ENCODE measurements at regions not wholly inside any gene's neighbourhood (a gene's known extent, or its start where the extent isn't known, plus 50 kb on each side); places are given as distances from the start of the nearest gene placed in this dataset.

DNA sequence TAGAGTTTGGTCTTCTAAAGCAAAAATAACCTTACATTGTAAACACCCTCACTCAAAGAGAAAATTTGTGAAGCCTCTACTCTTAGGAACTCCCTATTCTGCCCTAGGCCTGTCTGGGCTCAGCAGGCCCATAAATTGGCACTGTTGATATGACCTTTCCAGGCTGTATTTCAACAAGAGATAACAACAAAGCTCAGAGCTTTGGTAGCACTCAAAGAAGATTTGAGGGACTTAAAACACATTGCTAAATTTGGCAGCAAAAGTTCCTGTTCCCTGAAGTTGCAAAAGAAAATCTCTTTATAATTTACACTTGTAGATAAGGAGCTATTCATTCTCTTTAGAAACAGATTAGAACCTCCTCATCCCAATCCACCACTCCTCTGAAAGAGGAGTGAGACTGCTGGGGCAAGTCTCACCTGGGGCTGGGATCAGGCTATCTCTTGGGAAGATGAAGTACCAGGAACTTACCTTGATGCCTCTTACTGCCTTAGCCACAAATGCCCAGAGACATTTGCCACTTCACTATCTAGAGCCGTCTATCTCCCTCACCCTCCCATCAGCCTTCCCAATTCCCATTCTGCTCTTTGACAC, 110.4 kb upstream of the AKIP1 start:
- no peak for DNase-seq

DNA sequence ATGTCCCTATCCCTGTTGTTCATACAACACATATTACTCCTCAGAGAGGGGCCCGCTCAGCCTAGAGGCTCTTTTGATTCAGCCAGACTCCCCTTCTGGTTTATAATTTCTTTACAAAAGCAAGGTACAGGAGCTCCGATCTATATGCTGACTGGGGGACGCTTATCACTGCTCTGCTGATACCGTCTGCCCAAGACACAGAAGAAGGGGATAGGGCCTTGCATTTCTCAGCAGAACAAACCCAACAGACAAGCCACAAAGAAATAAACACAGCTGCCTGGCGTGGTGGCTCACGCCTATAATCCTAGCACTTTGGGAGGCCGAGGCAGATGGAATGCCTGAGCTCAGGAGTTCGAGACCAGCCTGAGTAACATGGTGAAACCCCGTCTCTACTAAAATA, 109.9 kb upstream of the AKIP1 start:
- DNase-seq: no peak

DNA sequence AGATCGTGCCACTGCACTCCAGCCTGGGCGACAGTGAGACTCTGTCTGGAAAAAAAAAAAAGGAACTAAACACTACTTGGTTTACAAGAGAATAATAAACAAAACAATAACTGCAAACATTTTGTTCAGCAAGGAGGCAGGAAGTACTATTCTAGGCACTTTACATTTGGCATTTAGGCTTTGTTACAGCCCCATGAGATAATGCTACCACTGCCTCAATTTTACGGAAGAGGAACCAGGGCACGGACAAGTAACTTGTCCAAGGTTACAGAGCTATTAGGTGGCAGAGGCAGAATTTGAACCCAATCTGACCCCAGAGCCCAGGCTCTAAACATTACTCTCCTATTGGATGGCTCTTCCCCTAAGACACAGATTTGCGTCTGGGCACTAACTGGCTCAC, 108.7 kb upstream of the AKIP1 start:
- DNase-seq: no peak

DNA sequence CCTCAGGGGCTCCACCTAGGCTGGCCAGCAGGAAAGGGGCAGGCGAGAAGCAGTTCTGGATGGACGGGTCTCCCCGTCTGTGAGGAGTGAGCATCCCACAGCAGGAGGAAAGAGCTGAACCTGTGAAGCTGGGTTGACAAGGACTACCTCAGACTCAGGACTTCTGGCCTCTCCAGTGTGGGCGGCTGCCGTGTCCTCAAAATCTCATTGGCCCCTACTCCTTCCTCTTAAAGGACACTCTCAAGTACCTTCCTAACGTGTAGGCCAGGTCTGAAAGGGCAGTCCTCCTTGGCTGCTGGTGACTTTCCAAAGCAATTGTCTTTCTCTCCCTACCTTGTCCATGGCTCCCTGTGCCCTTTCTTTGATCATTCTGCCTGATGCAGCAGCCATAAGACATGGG, 107.0 kb upstream of the AKIP1 start:
- no peak for DNase-seq

DNA sequence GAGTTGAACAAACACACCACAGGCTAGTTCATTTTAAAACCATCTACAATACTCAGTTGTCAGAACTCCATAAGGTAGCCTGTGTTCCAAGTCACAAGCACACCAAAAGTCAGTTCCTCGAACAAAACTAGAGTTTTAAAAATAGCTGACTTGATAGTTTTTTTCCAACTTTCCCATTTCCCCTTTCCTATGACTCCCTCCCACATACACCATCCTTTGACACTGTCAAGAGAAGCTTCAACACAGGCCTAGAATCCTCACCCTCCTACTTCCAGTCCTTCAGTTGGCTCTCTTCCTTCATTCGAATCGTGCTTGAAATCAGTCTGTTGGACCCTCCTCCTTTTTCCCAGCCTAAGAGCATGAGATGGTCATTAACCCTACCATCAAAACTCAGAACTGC, 105.7 kb upstream of the AKIP1 start:
- no peak for DNase-seq

DNA sequence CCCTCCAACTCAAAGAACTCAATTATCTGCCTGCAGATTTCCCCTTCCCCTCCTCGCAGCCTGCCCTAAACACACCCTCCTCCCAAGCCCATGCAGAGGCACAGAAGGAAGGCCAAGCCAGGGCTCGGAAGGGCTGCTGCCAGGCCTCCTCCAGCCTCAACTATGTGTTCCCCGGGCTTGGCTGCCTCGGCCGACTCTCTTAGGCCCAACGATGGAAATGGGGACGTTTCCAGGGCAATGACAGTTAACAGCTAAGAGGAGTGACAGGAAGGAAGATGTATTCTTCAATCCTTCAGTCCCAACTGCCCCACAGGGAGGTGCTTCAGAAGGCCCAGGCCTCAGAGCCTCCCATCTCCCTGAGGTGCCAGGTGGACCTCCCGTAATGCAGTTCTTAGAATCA, 104.0 kb upstream of the AKIP1 start:
- DNase-seq: no peak

DNA sequence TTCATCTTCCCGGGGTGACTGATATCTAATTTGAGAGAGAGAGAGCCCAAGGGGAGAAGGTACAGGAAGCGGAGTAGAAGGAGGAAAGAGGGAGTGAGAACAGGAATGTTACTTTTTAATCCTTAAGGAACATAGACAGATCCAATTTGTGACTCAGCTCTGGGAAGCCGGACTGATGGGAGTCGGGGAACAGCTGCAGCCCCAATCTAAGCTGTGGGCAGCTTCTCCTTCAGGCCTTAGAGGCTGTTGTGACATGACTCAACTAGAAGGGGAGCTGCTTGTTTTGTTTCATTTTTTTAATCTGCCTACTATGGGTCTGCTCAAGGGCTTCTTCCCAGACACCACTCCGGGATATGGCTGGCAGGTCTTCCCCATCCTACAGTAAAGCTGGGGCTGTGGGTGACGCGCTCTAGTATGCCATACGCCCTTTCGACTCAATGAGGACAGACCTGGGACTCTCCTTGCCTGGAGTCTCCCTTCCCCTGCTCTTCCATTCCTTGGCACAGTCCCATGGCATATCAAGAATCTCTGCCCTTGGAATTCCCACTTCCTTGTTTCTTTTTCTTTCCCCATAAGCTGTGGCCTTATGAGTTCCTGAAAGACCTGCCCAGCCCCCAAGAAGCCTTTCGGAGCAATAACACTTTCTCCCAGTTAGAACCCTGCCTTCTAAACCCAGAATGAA, 103.3 kb upstream of the AKIP1 start:
- no peak for DNase-seq

DNA sequence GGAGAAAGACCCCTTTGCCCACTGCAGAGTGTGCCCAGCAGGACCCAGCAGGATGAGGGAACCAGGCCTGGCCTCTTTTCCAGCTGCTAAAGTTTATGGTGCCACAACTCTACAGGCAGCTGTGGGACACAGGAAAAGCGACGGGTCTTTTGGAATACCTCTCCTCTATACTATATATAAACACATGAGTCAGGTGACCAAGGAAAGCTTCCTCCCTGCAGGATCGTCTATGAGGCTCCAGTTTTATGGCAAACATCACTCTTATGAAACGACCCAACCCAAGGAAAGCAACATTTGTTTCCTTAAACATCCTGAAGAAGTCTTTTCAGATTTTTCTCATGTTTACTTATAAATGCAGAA, 102.8 kb upstream of the AKIP1 start:
- DNase-seq: no peak

DNA sequence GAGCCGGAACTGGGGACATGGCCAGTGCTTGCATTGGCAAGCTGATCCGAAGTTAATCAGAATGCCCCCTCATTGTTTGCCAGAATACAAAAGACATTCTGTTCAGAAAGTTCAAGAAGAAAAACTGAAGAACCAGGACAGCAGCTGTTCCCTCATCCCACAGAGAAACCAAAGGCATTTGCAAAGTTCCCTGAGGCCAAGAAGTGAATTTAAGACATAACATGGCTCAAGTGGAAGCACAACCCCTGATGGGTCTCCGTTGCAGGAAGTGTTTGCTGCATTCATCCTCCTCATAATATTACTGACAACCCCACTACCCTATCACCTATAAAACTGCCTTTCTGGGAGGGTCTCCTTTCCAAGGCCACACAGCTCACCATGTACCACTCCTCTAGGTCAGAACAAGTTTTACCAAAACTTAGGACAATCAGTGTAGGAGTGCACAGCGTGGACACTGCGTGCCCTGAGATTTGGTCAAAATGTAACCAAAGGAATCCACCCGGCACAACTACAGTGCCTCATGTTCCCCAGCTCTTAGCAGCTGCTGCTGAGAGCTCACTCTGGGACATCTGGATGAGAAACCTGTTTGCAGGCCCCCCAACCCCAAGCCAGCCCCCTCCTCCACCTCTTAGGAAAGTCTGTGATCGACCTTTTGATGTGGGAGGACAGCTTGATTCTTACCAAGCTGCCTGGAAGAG, 101.6 kb upstream of the AKIP1 start:
- no peak for DNase-seq

DNA sequence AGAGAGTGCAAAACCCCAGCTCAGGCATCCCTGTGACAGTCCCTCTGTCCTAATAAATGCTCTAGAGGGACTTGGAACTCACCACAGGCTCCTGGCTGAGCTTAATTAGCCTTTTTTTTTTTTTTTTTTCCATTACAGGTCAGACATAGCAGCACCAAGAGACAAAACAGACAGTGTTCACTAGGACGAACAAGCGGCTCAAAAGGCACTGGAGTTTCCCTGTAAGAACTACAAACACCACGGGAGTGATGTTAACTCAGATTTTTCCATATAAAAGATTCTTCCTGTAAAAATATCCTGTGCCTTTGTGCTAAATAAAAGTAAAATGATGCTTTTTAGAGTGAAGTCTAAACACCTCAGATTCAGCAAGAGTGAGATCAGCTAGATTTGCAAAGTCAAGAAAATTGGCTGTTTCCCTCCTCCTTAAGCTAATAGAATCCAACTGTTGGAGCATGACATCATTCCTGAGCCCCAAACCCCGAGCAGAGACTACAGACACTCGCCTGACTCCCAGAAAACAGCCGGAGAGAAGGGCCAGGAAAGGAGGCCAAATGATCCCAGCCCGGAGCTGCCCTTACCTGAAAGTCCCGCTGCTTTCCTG, 101.0 kb upstream of the AKIP1 start:
- DNase-seq: no peak

DNA sequence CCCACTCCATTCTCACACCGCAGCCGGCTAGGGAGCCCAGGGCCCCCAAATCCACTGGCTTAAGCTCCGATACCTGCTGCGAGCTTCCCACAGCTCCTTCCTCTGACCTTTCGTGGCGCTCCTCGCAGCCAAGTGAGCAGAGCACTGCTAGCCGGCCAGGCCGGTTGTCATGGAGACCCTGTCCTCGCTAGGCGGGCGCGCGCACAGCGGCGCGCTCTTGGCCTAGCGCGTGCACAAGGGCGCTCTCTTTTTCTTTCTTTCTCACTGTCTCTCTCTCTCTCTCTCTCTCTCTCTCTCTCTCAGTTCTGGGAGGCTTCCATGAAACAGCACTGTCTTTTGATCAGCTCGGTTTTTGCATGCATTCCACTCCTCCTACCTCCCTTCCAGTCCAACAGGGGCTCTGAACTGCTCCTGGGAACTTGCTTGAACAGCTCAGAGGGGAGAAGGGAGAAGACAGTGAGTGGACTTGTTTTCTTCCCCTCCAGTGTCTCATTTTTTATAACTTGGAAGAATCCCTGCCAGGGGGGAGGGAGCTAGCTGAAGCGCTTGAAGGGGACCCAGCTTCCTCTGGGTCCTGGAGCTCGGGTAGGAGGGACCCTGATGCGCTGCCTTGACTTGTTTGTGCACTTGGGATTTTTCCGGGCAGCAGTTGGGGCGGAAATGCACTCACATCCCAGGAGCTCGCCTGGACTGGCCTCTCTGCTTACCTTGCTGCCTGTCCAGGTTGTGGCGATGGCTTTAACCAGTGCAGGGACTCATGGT, 100.3 kb upstream of the AKIP1 start:
- DNase-seq: peak; percentile 66

DNA sequence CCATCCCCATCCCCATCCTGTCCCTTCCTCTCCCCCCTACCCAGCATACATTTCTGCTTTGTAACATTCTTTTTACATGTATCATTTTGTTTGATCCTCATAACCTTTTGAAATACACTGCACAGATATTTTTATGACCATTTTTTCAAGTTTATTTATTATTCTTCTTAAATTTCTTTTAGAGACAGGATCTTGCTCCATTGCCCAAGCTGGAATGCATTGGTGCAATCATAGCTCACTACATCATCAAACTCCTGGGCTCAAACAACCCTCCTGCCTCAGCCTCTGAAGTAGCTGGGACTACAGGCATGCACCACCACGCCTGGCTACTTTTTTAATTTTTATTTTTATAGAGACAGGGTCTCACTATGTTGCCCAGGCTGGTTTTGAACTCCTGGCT, 99.4 kb upstream of the AKIP1 start:
- DNase-seq: no peak

DNA sequence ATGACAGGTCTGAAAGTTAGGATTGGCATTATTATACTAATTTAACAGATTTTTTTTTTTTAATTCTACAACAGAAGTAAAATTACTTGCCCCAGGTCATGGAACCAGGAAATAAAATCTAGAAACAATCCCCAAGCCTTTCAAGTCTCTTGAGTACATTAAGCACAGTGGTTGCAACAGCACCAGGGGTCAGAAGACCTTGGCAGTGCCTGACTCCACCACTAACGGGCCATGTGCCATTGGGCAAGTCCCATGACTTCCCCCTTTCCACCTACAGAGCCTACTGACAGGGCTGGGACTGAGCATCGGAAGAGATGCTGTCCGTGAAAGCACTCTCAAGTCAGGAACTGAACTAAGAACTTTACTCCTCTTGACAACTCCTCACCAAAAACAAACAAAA, 98.6 kb upstream of the AKIP1 start:
- DNase-seq: no peak

DNA sequence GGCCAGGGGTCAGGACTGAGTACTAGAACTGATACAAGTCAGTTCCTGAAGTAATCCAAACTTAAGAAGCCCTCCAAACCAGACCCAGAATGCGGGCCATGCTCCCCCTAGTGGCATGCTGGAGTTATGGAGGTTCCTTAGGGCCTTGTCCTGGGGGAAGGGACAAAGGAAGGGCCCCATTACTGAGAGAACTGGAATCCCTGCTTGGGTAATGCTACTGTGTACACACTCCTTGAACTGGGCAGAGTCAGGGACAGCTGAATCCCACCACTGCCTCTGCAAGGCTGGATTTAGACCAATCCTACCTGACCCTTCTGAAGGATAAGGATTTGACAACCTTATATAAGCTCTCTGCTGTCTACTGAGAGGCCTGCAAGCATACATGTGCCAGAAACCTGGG, 97.3 kb upstream of the AKIP1 start:
- DNase-seq: peak; percentile 49

DNA sequence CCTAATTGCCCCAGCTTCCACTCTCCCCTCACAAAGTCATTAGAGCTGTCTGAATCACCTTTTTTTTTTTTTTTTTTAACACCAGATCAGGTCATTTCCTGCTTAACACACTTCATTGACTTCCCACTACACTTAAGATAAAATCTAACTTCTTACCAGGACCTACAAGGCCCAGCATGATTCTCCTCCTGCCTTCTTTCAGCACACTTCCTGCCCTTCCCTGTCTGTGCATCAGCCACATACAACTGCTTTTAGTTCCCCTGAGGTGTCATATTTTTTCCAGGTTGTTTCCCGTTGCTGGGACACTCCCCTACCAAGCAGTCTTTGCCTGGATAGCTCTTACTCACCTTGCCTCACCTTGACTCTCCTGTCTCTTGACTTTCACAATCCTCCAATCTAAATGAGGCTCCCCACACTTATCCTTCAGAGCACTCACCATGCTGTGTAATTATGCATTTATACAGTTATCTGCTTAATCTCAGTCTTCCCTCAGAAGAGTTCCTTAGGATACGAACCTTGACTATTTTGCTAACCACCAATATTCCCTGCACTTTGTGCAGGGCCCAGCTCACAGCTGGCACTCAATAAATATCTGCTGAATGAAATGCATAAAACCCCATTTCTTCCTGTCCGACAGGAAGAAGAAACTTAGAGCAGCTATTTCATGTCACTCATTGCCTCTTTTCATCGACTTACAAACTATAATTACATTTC, 96.6 kb upstream of the AKIP1 start:
- DNase-seq: peak; percentile 33

DNA sequence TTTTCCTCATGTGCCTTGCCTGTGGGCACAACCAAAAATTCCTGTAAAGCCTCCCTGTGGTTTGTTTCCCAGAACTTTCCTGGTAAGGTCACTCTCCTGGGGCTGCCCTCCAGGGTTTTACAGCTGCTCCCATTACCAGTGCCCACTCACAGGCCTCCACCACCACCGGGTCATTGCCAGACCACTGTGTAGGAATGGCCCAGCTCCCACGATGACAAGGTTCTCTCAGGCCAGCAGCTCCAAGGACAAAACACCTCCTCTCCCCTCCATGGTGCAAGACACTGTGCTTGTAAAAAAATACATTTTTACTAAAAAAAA, 96.1 kb upstream of the AKIP1 start:
- no peak for DNase-seq

DNA sequence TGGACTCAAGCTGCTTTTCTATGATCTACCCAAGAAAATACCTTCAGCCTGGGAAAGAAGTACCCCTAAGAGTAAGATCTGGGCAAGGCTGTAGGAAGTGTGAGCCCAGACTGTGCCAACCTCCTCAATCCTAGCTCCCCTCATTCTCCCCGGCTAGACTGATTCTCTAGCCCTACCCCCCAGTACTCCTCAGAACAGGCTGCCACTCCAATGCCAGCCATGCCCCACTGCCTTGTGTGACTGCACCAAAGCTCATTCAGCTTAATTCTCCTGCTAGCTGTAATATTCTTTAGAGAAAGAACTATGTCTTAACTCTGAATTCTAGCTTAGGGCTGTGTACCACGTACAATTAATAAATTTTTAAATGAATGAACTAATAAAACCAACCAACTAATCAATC, 92.6 kb upstream of the AKIP1 start:
- DNase-seq: no peak

DNA sequence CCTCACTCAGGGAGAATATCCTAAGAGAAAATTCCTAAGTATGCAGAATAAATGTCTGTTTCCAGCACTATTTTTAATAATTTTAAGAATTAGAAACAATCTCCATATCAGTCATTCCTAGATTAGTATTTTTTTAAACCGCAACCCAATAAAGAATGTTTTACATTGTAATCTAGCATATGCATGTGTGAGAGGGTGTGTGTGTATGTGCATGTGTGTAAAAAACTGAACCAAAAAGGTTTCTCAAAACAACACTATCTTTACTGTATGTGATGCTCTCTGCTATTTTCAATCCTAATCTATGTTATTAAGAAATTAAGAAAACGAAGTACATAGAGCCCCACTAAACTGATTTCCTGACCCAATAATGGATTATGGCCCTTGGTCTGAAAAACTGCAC, 90.6 kb upstream of the AKIP1 start:
- DNase-seq: no peak

DNA sequence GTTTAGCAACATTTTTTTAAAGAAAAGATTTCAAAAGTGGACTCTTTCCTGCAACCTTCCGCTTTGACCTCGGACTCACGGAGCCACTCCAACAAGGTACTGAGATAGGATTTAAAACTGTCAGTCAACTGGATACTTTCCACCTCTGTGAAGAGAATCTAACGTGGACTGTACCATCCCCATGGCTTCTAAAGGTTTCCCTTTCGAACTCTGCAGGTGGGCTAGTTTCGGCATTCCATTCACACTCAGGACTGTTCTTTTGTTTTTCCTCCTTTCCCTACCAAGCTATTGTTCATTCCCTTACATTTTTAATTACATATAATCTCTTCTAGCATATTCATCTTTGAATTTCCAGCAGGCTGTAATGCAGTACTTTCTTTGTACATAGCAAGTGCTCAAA, 88.5 kb upstream of the AKIP1 start:
- DNase-seq: no peak

DNA sequence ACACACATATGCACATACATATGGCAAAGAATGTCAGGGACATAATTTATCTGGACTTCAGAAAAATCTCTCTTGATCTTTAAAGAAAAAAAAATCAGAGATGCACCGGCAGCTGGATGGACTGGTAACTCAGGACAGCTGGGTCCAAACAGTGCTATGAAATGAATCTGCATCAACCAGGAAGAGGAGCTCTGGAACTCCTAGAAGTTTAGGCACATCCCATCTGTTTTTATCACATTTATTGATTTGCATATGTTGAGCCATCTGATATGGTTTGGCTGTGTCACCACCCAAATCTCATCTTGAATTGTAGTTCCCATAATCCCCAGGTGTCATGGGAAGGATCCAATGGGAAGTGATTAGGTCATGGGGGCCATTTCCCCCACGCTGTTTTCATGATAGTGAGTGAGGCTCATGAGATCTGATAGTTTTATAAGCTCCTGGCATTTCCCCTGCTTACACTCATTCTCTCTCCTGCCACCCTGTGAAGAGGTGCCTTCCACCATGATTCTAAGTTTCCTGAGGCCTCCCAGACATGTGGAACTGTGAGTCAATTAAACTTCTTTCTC, 87.7 kb upstream of the AKIP1 start:
- no peak for DNase-seq

DNA sequence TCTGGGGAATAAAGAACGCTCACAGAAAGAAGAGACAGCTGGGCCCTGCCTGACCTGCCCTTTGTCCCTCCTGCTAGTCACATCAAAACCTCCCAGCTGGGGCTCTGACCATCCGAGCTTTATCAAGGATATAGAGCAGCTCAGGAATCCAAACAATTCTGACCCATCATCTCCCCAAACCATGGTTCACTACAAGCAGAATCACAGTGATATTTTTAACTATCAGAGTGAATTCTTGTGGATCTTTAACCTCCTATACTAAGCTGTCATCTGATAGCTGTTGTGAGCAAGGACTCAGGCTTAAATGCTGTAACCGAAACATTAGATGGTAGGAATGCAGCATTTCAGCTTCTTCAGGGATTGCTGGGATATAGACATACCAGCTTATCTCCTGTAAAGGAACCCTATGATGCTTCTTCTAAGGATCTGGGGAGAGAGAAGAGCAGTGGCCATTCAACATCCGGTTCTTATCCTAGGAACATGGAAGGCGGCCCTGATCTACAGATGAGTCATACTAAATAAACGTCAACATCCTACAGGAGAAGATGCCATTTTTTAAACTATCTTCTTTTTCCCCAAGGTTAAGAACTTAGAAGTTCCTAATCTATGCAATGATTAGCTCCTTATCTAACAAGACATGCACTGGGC, 84.7 kb upstream of the AKIP1 start:
- DNase-seq: no peak

DNA sequence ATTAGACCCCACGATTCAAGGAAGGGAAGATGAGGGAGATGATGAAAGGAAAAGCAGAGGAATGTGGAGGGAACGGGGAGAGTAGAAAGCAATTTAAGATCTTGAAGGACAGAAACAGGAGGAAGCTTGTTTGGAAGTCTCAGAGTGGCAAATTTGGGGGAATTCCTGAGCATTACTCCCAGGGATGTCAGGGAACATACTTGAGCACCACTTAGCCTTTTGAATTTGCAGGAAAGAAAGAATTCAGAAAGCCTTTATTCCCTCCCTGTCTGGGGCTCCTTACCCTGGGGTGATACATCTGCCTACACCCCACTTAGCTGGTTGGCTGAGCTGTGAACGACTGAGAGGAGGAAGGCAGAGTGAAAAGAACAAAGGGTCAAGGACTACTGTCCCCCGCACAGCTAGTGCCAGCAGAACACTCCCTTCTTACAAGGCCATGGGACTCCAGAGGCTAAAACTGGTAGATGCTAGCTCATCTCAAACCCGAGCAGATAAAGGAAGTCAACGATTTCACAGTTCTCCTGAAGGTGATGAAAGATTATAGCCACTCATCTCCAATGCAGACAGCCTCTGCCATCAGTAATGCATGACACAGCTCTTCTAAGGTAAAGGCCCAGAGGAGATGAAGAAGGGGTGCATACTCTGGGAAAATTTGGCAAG, 84.0 kb upstream of the AKIP1 start:
- no peak for DNase-seq

All from DMS153 (cell line).